HCT116 (cell line): ENCODE measurements at regions not wholly inside any gene's neighbourhood (a gene's known extent, or its start where the extent isn't known, plus 50 kb on each side); places are given as distances from the start of the nearest gene placed in this dataset.

ENCODE experiments used
- ATAC-seq: fragments of 200-7000 bp; cut with Tn5 transposase; 2 replicates; pipeline ENCODE4 v1.9.1; 2020; ENCODE audit warnings: mild to moderate bottlenecking, moderate library complexity
- BruUV-seq: library from RNA; stranded (reverse); fragments of 400-500 nt; replicated peaks from 2 replicates; lab custom pipeline; 2021; lab: Mats Ljungman, UMichigan
- CTCF ChIA-PET: fragments of 300-600 bp; sonication (Branson Sonifier 250); formaldehyde crosslinking; loops from one replicate; lab custom pipeline; 2021; ENCODE audit warnings: antibody characterized with exemption; lab: Charles Lee
- POLR2A ChIA-PET: fragments of 300-600, 350-600 bp; sonication (Branson Sonifier 250); formaldehyde crosslinking; loops from one replicate; lab custom pipeline; 2021; ENCODE audit warnings: antibody characterized with exemption; lab: Charles Lee
- RAD21 ChIA-PET, 2 experiments: fragments of 300-600 bp; sonication (Branson Sonifier 250); formaldehyde crosslinking; loops; one replicate each; lab custom pipeline; 2023; ENCODE audit warnings: low total read pairs in 2 of 2; ENCODE audit not compliant: uncharacterized antibody in 2 of 2, unreplicated experiment in 2 of 2, low non-redundant PET in 1 of 2; lab: Charles Lee
- DNase-seq: peaks from one replicate; pipeline ENCODE4 v3.0.0-alpha.2; 2010; ENCODE audit warnings: low read depth, low spot score
- H2AFZ ChIP-seq: fragments of 200-600 bp; shearing (Covaris generic), sonication (generic); 2 replicates; pipeline ENCODE4 v1.6.1; 2017; ENCODE audit warnings: low read depth, mixed run types, mixed read lengths, antibody characterized with exemption, low read length; ENCODE audit not compliant: poor library complexity, severe bottlenecking
- H3K27ac ChIP-seq: 2 replicates; pipeline ENCODE4 v1.5.1; 2012; ENCODE audit warnings: low read depth, low read length
- H3K27me3 ChIP-seq: fragments of 200-600 bp; sonication (generic); 2 replicates; pipeline ENCODE4 v1.6.1; 2016; ENCODE audit warnings: mixed run types, low read length, mixed read lengths; ENCODE audit not compliant: insufficient read depth
- H3K36me3 ChIP-seq, 2 experiments: fragments of 200-500 bp in 1 of 2; fragments of 200-600 bp in 1 of 2; sonication (Bioruptor generic) in 1 of 2; sonication (generic) in 1 of 2; 2 replicates each; pipeline versions ENCODE4 v1.5.1 to v1.6.1; 2014 to 2016; ENCODE audit warnings: low read length in 2 of 2, inconsistent platforms in 1 of 2, mixed read lengths in 1 of 2, mixed run types in 1 of 2; ENCODE audit not compliant: insufficient read depth in 2 of 2, control insufficient read depth in 1 of 2
- H3K4me1 ChIP-seq, 2 experiments: fragments of 200-600 bp in 1 of 2; sonication (generic) in 1 of 2; 2 replicates each; pipeline versions ENCODE4 v1.5.1 to v1.6.1; 2012 to 2017; ENCODE audit warnings: low read length in 2 of 2, inconsistent platforms in 1 of 2, mild to moderate bottlenecking in 1 of 2, mixed read lengths in 1 of 2, mixed run types in 1 of 2, moderate library complexity in 1 of 2; ENCODE audit not compliant: insufficient read depth in 2 of 2, control insufficient read depth in 1 of 2
- H3K4me2 ChIP-seq: fragments of 200-600 bp; sonication (generic); 2 replicates; pipeline ENCODE4 v1.6.1; 2017; ENCODE audit warnings: mixed run types, low read length, mixed read lengths
- H3K4me3 ChIP-seq, 2 experiments: fragments of 200-600 bp in 1 of 2; sonication (generic) in 1 of 2; replicated peaks in 1 of 2; 2 replicates each; pipeline ENCODE4 v1.5.1; 2011 to 2016; ENCODE audit warnings: low read length in 2 of 2, control low read depth in 1 of 2, low read depth in 1 of 2, mild to moderate bottlenecking in 1 of 2, mixed read lengths in 1 of 2, mixed run types in 1 of 2
- H3K79me2 ChIP-seq: fragments of 200-600 bp; sonication (generic); 2 replicates; pipeline ENCODE4 v1.6.1; 2017; ENCODE audit warnings: mild to moderate bottlenecking, mixed run types, low read length, moderate library complexity, mixed read lengths; ENCODE audit not compliant: insufficient read depth
- H3K9ac ChIP-seq: fragments of 200-600 bp; sonication (generic); 2 replicates; pipeline ENCODE4 v1.6.1; 2016; ENCODE audit warnings: low read length, mixed read lengths
- H3K9me2 ChIP-seq: fragments of 200-600 bp; sonication (generic), shearing (Covaris generic); 2 replicates; pipeline ENCODE4 v1.6.1; 2017; ENCODE audit warnings: mixed run types, mild to moderate bottlenecking, moderate library complexity; ENCODE audit not compliant: insufficient read depth
- H3K9me3 ChIP-seq, 2 experiments: fragments of 200-500 bp in 1 of 2; fragments of 200-600 bp in 1 of 2; sonication (Bioruptor generic) in 1 of 2; sonication (generic) in 1 of 2; 2 replicates each; pipeline ENCODE4 v1.6.1; 2014 to 2017; ENCODE audit warnings: low read length in 2 of 2, mixed read lengths in 2 of 2, inconsistent platforms in 1 of 2, low read depth in 1 of 2, mild to moderate bottlenecking in 1 of 2, mixed run types in 1 of 2, moderate library complexity in 1 of 2; ENCODE audit not compliant: control insufficient read depth in 1 of 2, insufficient read depth in 1 of 2
- H4K20me1 ChIP-seq: fragments of 200-600 bp; sonication (generic), shearing (Covaris generic); 2 replicates; pipeline ENCODE4 v1.6.1; 2017; ENCODE audit warnings: mixed run types, mild to moderate bottlenecking, moderate library complexity; ENCODE audit not compliant: insufficient read depth
- CBX3 ChIP-seq: IDR thresholded peaks from 2 replicates; pipeline ENCODE4 v1.6.1; 2012; ENCODE audit warnings: low read depth
- CEBPB ChIP-seq: IDR thresholded peaks from 2 replicates; pipeline ENCODE4 v1.6.1; 2012; ENCODE audit warnings: low read depth
- CTCF ChIP-seq, 3 experiments: fragments of 200-600 bp in 1 of 3; sonication (generic) in 1 of 3; IDR thresholded peaks in 2 of 3; conservative IDR thresholded peaks in 1 of 3; 2 replicates each; pipeline ENCODE4 v1.5.1; 2012 to 2017; ENCODE audit warnings: low read depth in 2 of 3, low read length in 2 of 3, antibody characterized with exemption in 1 of 3, borderline replicate concordance in 1 of 3, control low read depth in 1 of 3, mild to moderate bottlenecking in 1 of 3, mixed read lengths in 1 of 3, mixed run types in 1 of 3, moderate library complexity in 1 of 3; ENCODE audit not compliant: insufficient read depth in 1 of 3
- EGR1 ChIP-seq: IDR thresholded peaks from 2 replicates; pipeline ENCODE4 v1.6.1; 2012; ENCODE audit warnings: low read depth
- EZH2 ChIP-seq: fragments of 200-600 bp; sonication (generic); IDR thresholded peaks from 2 replicates; pipeline ENCODE4 v1.6.1; 2017; ENCODE audit warnings: antibody characterized with exemption, mixed run types
- JUND ChIP-seq: IDR thresholded peaks from 2 replicates; pipeline ENCODE4 v1.6.1; 2012
- MAX ChIP-seq: IDR thresholded peaks from 2 replicates; pipeline ENCODE4 v1.6.1; 2012
- POLR2A ChIP-seq: IDR thresholded peaks from 2 replicates; pipeline ENCODE4 v1.7.0; 2011; ENCODE audit warnings: borderline replicate concordance; ENCODE audit not compliant: insufficient read depth, insufficient read length; ENCODE audit errors: extremely low read depth
- POLR2AphosphoS5 ChIP-seq: IDR thresholded peaks from 2 replicates; pipeline ENCODE4 v1.6.1; 2011; ENCODE audit warnings: mild to moderate bottlenecking, low read depth, low read length, moderate library complexity
- REST ChIP-seq: IDR thresholded peaks from 2 replicates; pipeline ENCODE4 v1.6.1; 2012; ENCODE audit warnings: low read depth
- SIN3A ChIP-seq: IDR thresholded peaks from 2 replicates; pipeline ENCODE4 v1.6.1; 2012; ENCODE audit warnings: low read depth
- SP1 ChIP-seq: IDR thresholded peaks from 2 replicates; pipeline ENCODE4 v1.6.1; 2012; ENCODE audit warnings: low read depth
- TCF7L2 ChIP-seq: IDR thresholded peaks from 2 replicates; pipeline ENCODE4 v1.7.0; 2011; ENCODE audit warnings: borderline replicate concordance, inconsistent platforms; ENCODE audit not compliant: insufficient read depth, insufficient read length; ENCODE audit errors: extremely low read depth
- YY1 ChIP-seq: IDR thresholded peaks from 2 replicates; pipeline ENCODE4 v1.6.1; 2011; ENCODE audit warnings: low read length, low read depth, moderate library complexity, mild to moderate bottlenecking; ENCODE audit not compliant: insufficient replicate concordance; ENCODE audit errors: extremely low read depth
- ZFX ChIP-seq: fragments of 450-650 bp; IDR thresholded peaks from 2 replicates; pipeline ENCODE4 v1.6.1; 2017
- intact Hi-C: fragments of 100-400 bp; cut with micrococcal nuclease; formaldehyde crosslinking; loops from 2 replicates; pipeline ENCODE4 v1.10.0; 2022

- no peak for DNase-seq
- POLR2A ChIA-PET: no interaction called here
- Histone ChIP-seq H3K4me1 (no peaks in the 10 kb centered on the region), H3K4me3 (no peak overlapping the region), H3K27ac (no peak overlapping the region), H3K27me3 (no peaks in the 10 kb centered on the region), H4K20me1 (no peaks in the 10 kb centered on the region), H3K4me2 (no peak overlapping the region), H3K36me3 (no peaks in the 10 kb centered on the region), H3K9me3 (no peaks in the 10 kb centered on the region), H2AFZ (no peak overlapping the region), H3K9me2 (no peaks in the 10 kb centered on the region), H3K79me2 (no peaks in the 10 kb centered on the region), H3K9ac (no peak overlapping the region)
- no TSS peak for BruUV-seq
- RAD21 ChIA-PET: no interaction called here
- intact Hi-C loops: no loop called here
- CTCF ChIA-PET: no interaction called here
- no peak for ATAC-seq
- no peak for TF ChIP-seq YY1
These were observed 111.7 kb downstream of the THBS2 start for GRCh38 chr6:169141671-169142537.

- Histone ChIP-seq H3K27me3 (no peaks in the 10 kb centered on the region), H3K4me3 (no peak overlapping the region), H3K27ac (no peak overlapping the region)
- no peak for TF ChIP-seq EZH2
- no peak for TF ChIP-seq EGR1
- TF ChIP-seq CBX3: no peak
- no peak for TF ChIP-seq POLR2A
- TF ChIP-seq REST: no peak
- no peak for TF ChIP-seq POLR2AphosphoS5
- TF ChIP-seq CTCF (IDR thresholded peaks at IDR 0.05 in 2 of 3, conservative IDR thresholded peaks at IDR 0.05 in 1 of 3; ENCODE audit: borderline replicate concordance in 1 of 3, insufficient read depth in 1 of 3, low read depth in 2 of 3, low read length in 2 of 3): no peak
- TF ChIP-seq TCF7L2: no peak
- no peak for TF ChIP-seq ZFX
- TF ChIP-seq SP1: no peak
- no peak for TF ChIP-seq CEBPB
- no peak for TF ChIP-seq SIN3A
- no peak for TF ChIP-seq YY1
- no peak for TF ChIP-seq MAX
- TF ChIP-seq JUND: no peak
- TF ChIP-seq, all 23 proteins: peak for 0
- H3K36me3 ChIP-seq: no peaks in the 10 kb centered on the region
- ChIA-PET POLR2A (no interaction called here), CTCF (no interaction called here), RAD21 (no interaction called here)
- intact Hi-C loops: no loop called here
- H3K9ac ChIP-seq: no peak overlapping the region
- no peaks in the 10 kb centered on the region for H3K79me2 ChIP-seq
- no peaks in the 10 kb centered on the region for H3K9me3 ChIP-seq
- DNase-seq (no peak), ATAC-seq (no peak)
- no peaks in the 10 kb centered on the region for H3K9me2 ChIP-seq
- no TSS peak for BruUV-seq
- H4K20me1 ChIP-seq: no peaks in the 10 kb centered on the region
- H3K4me2 ChIP-seq: no peak overlapping the region
- H3K4me1 ChIP-seq: no peaks in the 10 kb centered on the region
- no peak overlapping the region for H2AFZ ChIP-seq
These were observed 112.6 kb downstream of the THBS2 start for GRCh38 chr6:169140986-169141495.
